NCI-H1092 (cell line): ENCODE measurements at regions not wholly inside any gene's neighbourhood (a gene's known extent, or its start where the extent isn't known, plus 50 kb on each side); places are given as distances from the start of the nearest gene placed in this dataset.

Experiments
- DNase-seq: peaks from one replicate; lab custom pipeline; 2025; lab: John Stamatoyannopoulos, UW

GRCh38 chr17:77307479-77308198 is 166.9 kb downstream of the SEC14L1 start:
- DNase-seq, result no peak

GRCh38 chr17:77308861-77309726 is 168.3 kb downstream of the SEC14L1 start:
- no peak for DNase-seq

- DNase-seq, result no peak
Measured at GRCh38 chr17:77310336-77310735, 169.6 kb downstream of the SEC14L1 start.

GRCh38 chr17:77311371-77311981 is 170.7 kb downstream of the SEC14L1 start:
- DNase-seq, result no peak

GRCh38 chr17:77312061-77312701 is 171.4 kb downstream of the SEC14L1 start:
- no peak for DNase-seq

GRCh38 chr17:77312786-77313599 is 172.2 kb downstream of the SEC14L1 start:
- DNase-seq, result no peak

GRCh38 chr17:77313831-77314230 is 173.1 kb downstream of the SEC14L1 start:
- no peak for DNase-seq

GRCh38 chr17:77314601-77315000 is 173.8 kb downstream of the SEC14L1 start:
- DNase-seq, result no peak

- DNase-seq, result no peak
Measured at GRCh38 chr17:77315010-77315409, 174.2 kb downstream of the SEC14L1 start.

- DNase-seq, result no peak
Measured at GRCh38 chr17:77315551-77316190, 174.9 kb downstream of the SEC14L1 start.

GRCh38 chr17:77316191-77316641 is 175.4 kb downstream of the SEC14L1 start:
- no peak for DNase-seq

- no peak for DNase-seq
Measured at GRCh38 chr17:77316651-77317050, 175.9 kb downstream of the SEC14L1 start.

GRCh38 chr17:77317091-77317750 is 176.5 kb downstream of the SEC14L1 start:
- DNase-seq, result no peak

GRCh38 chr17:77318021-77318420 is 177.3 kb downstream of the SEC14L1 start:
- DNase-seq, result no peak

- no peak for DNase-seq
Measured at GRCh38 chr17:77318491-77319210, 177.9 kb downstream of the SEC14L1 start.

- no peak for DNase-seq
Measured at GRCh38 chr17:77319211-77320043, 178.7 kb downstream of the SEC14L1 start.

GRCh38 chr17:77320044-77320440 is 179.3 kb downstream of the SEC14L1 start:
- DNase-seq, result no peak

GRCh38 chr17:77320485-77321256 is 179.9 kb downstream of the SEC14L1 start:
- DNase-seq, result no peak
